Activated CD4-positive, alpha-beta T cell treated with anti-CD3 and anti-CD28 coated beads, Interleukin-2, amount 50 U/mL, for 24 hours (primary cell): ENCODE measurements at regions not wholly inside any gene's neighbourhood (a gene's known extent, or its start where the extent isn't known, plus 50 kb on each side); places are given as distances from the start of the nearest gene placed in this dataset.

Experiments
- DNase-seq, 2 donors: peaks; one replicate each; pipeline ENCODE4 v3.0.0-alpha.2; 2020; ENCODE audit warnings: low read depth in 1 of 2, low spot score in 1 of 2

GRCh38 chr13:22050951-22051563 lies 380.2 kb downstream of the FGF9 start:
- DNase-seq, result no peak

GRCh38 chr13:22053053-22053452 lies 382.2 kb downstream of the FGF9 start:
- no peak for DNase-seq

GRCh38 chr13:22055259-22055658 lies 384.4 kb downstream of the FGF9 start:
- DNase-seq, result no peak

GRCh38 chr13:22060187-22060586 lies 389.3 kb downstream of the FGF9 start:
- no peak for DNase-seq

GRCh38 chr13:22061371-22061805 lies 390.5 kb downstream of the FGF9 start:
- peak; percentile 46 to 49 for DNase-seq

- no peak for DNase-seq
These were observed 391.0 kb downstream of the FGF9 start for GRCh38 chr13:22061806-22062391.

- DNase-seq, result no peak
These were observed 391.8 kb downstream of the FGF9 start for GRCh38 chr13:22062478-22063205.

- no peak for DNase-seq
These were observed 392.7 kb downstream of the FGF9 start for GRCh38 chr13:22063416-22064124.

DNA sequence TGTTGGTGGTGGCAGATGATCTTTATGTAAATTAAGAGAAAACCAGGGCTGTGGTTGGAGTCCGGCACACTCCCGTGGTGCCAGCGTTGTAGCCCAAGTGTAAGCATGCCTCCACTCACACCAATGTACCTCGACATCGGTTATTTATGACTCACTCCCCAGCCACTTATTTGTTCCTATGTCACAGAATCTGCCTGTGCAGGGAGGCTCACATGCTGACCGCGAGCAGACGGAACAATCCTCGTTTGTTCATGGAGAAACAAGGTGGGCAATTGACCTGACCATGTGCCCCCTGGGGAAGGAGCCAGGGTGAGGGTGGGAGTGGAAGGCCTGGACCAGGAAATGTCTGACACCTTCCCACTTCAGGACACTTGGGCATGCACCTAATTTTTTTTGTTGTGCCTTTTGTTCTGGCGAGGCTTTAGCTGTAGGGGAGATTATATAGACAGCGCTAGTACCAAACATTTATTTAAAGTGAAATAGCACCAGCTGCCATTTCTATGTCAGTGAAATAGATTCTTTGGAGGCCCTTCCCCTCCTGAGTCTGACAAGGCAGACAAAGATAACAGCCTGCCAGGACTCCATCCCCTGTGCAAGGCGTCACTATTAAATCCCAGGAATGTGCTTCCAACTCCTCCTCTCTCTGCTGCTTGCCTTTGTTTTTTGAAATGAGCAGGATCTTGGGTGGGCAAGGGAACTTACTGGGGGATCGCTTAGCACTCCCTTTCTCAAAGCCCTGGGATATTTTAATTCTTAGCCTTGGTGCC lies 394.2 kb downstream of the FGF9 start:
- no peak for DNase-seq

GRCh38 chr13:22073718-22074117 lies 402.8 kb downstream of the FGF9 start:
- DNase-seq, result no peak

DNA sequence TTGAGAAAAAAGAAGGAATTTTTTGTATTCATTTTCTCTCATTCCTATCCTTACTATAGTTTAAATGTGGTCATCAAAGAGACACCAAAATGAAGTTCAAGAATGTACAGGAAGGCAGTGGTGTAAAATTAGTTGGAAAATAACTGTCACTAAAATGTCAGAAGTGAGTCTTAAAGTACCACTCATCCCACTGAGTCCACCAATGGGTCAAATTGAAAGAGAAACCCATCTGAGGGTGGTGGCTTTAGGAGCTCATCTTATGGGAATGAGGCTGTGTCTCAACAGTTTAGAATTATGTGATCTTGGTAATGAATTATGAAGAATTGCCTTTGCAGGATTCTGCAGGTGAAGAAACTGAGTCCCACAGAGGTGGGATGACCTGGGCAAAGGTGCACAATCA lies 403.5 kb downstream of the FGF9 start:
- no peak for DNase-seq

GRCh38 chr13:22076658-22077057 lies 405.8 kb downstream of the FGF9 start:
- no peak for DNase-seq

- DNase-seq, result no peak
These were observed 406.4 kb downstream of the FGF9 start for GRCh38 chr13:22077205-22077683.

- DNase-seq, result no peak
These were observed 406.9 kb downstream of the FGF9 start for GRCh38 chr13:22077764-22078163.

DNA sequence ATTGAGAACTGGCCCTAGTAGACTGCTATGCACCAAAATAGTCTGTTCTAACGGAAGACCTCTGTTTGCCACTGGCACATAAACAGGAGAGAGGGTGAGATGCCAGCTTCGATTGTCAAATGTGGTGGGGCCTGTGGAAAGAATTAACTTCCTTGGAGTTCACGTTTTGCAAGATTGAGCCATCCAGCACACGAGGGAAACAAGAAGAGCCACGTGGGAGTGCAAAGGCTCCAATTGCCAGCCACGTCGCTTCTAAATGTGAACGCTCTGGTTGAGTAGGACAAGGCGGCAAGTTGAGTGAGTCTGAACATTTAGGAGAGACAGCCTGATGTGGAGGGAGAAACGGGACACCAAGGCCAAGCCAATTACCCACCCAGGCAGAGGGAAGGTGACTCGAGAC lies 409.1 kb downstream of the FGF9 start:
- DNase-seq, result no peak

GRCh38 chr13:22080832-22081231 lies 410.0 kb downstream of the FGF9 start:
- DNase-seq, result no peak

DNA sequence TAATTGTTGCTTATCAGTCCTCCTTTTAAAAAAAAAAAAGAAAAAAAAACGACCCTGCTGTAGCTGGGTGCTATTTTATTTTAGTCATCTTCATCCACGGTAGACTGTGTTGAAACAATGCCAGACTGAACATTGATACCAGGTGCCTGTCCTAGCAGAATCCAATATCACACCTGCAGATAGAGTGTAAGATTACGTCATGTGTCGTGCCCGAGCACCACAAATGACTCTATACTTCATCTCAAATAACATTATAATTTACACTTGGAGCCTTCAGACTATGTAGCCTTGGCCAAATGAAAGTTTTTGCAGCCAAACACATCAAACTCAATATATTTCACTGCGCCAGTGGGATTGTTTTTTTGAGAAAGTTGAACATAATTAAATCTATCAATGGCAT lies 410.6 kb downstream of the FGF9 start:
- no peak for DNase-seq

DNA sequence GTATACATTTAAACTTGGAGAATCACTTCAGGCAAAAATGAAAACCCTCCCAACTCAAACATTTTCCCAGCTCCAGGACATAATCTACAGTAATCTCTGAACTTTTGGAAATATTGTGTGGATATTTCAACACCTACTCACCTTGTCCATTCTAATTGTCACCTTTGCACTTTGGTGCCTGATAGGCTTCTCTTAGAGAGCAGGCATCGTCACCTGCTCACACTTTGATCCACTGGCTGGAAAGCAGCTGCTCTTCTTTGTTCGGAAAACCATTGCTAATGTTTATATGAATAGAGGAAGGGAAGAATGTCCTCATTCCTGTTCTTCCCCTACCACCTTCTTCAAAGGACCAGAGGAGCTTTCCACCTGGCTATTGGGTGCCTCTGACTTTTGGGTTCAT lies 411.2 kb downstream of the FGF9 start:
- DNase-seq, result no peak

DNA sequence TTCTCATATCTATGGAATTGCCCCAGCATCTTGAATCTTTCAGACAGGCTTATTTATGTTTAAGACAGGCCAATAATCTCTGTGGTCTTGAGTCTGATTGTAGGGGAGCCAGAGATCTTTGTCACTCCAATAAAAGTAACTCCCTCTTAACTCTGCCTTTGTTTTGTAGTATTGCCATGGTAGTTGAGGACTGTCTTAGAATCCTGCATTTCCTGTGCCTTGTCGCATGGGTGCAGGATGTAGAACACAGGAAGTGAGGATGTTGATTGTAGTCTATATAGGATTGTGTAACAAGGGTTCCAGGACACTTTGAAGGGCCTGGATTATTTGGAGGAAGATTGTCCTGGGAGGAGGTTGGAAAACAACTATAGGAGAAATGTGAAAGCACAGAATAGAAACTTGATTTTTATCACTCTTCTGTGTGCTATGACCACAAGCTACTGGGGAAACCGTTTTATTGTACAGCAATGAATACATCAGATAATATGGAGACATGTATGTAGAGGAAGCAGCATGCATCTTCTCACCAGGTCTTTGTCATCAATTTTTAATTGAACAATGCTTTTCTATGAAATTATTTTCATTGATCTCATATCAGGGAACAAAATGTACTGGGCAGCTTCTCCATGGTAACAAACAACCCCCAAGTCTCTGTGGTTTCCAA lies 411.7 kb downstream of the FGF9 start:
- no peak for DNase-seq

DNA sequence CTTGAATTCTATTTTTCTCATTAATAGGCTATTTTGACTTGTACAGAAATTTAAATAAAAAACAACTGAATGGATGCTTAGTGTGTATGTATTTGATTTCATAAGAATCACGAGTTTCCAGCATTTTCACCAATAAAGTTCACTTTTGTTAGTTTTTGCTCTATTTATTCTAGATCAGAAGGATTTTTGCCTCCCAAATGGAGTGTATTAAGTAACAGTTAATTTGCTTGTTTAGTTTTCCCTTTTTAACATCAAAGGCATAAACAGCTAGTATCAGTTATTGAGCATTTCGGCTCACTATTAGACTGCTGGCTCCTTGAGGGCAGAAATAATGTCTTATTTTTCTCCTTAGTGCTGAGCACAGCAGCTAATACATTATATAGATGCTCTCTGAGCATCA lies 414.1 kb downstream of the FGF9 start:
- DNase-seq, result no peak
